ENCODE measurements at regions not wholly inside any gene's neighbourhood (a gene's known extent, or its start where the extent isn't known, plus 50 kb on each side); places are given as distances from the start of the nearest gene placed in this dataset.
"Not testable (repeated sequence)": the region's sequence is repeated elsewhere in the genome, so short reads cannot be mapped to it uniquely, and the experiment has no call there.

GRCh38 chr3:125697979-125698640, 102.8 kb upstream of the OSBPL11 start:
- not testable (repeated sequence) for H3K9ac ChIP-seq (ENCODE audit: low read length); H3K27ac ChIP-seq (ENCODE audit: low read depth, low read length); H3K36me3 ChIP-seq (ENCODE audit: insufficient read depth, low read length); H3K4me3 ChIP-seq (ENCODE audit: low read depth in 1 of 2, low read length in 2 of 2); H3K27me3 ChIP-seq (ENCODE audit: control insufficient read depth in 1 of 2, insufficient read depth in 2 of 2, low read length in 2 of 2); H3K4me1 ChIP-seq (ENCODE audit: insufficient read depth, low read length); H3K9me3 ChIP-seq (ENCODE audit: low read length)

- Histone ChIP-seq H3K27ac (ENCODE audit: low read depth, low read length) (no peak overlapping the region), H3K9me3 (ENCODE audit: low read length) (no peaks in the 10 kb centered on the region), H3K4me3 (ENCODE audit: low read depth in 1 of 2, low read length in 2 of 2) (no peak overlapping the region), H3K9ac (ENCODE audit: low read length) (no peak overlapping the region), H3K27me3 (ENCODE audit: control insufficient read depth in 1 of 2, insufficient read depth in 2 of 2, low read length in 2 of 2) (no peaks in the 10 kb centered on the region), H3K4me1 (ENCODE audit: insufficient read depth, low read length) (no peaks in the 10 kb centered on the region), H3K36me3 (ENCODE audit: insufficient read depth, low read length) (no peaks in the 10 kb centered on the region)
These were observed 120.4 kb upstream of the OSBPL11 start for GRCh38 chr3:125715651-125716050.

GRCh38 chr3:125732151-125732550, 136.9 kb upstream of the OSBPL11 start:
- H3K4me3 ChIP-seq (ENCODE audit: low read depth in 1 of 2, low read length in 2 of 2); H3K27ac ChIP-seq (ENCODE audit: low read depth, low read length); H3K9me3 ChIP-seq (ENCODE audit: low read length); H3K36me3 ChIP-seq (ENCODE audit: insufficient read depth, low read length); H3K9ac ChIP-seq (ENCODE audit: low read length); H3K27me3 ChIP-seq (ENCODE audit: control insufficient read depth in 1 of 2, insufficient read depth in 2 of 2, low read length in 2 of 2); H3K4me1 ChIP-seq (ENCODE audit: insufficient read depth, low read length): not testable (repeated sequence)

GRCh38 chr3:125741991-125742718, 146.9 kb upstream of the OSBPL11 start:
- not testable (repeated sequence) for H3K9ac ChIP-seq (ENCODE audit: low read length); H3K4me3 ChIP-seq (ENCODE audit: low read depth in 1 of 2, low read length in 2 of 2); H3K4me1 ChIP-seq (ENCODE audit: insufficient read depth, low read length); H3K27me3 ChIP-seq (ENCODE audit: control insufficient read depth in 1 of 2, insufficient read depth in 2 of 2, low read length in 2 of 2); H3K27ac ChIP-seq (ENCODE audit: low read depth, low read length); H3K36me3 ChIP-seq (ENCODE audit: insufficient read depth, low read length); H3K9me3 ChIP-seq (ENCODE audit: low read length)

- H3K27me3 ChIP-seq (ENCODE audit: control insufficient read depth in 1 of 2, insufficient read depth in 2 of 2, low read length in 2 of 2); H3K4me1 ChIP-seq (ENCODE audit: insufficient read depth, low read length); H3K9me3 ChIP-seq (ENCODE audit: low read length); H3K36me3 ChIP-seq (ENCODE audit: insufficient read depth, low read length); H3K9ac ChIP-seq (ENCODE audit: low read length); H3K4me3 ChIP-seq (ENCODE audit: low read depth in 1 of 2, low read length in 2 of 2); H3K27ac ChIP-seq (ENCODE audit: low read depth, low read length): not testable (repeated sequence)
These were observed 147.5 kb upstream of the OSBPL11 start for GRCh38 chr3:125742845-125743244.

GRCh38 chr3:125757050-125757449, 161.8 kb upstream of the OSBPL11 start:
- H3K27me3 ChIP-seq (ENCODE audit: control insufficient read depth in 1 of 2, insufficient read depth in 2 of 2, low read length in 2 of 2); H3K4me3 ChIP-seq (ENCODE audit: low read depth in 1 of 2, low read length in 2 of 2); H3K4me1 ChIP-seq (ENCODE audit: insufficient read depth, low read length); H3K27ac ChIP-seq (ENCODE audit: low read depth, low read length); H3K9ac ChIP-seq (ENCODE audit: low read length); H3K36me3 ChIP-seq (ENCODE audit: insufficient read depth, low read length); H3K9me3 ChIP-seq (ENCODE audit: low read length): not testable (repeated sequence)

GRCh38 chr3:125758641-125759130, 163.4 kb upstream of the OSBPL11 start:
- H3K9me3 ChIP-seq (ENCODE audit: low read length); H3K4me3 ChIP-seq (ENCODE audit: low read depth in 1 of 2, low read length in 2 of 2); H3K36me3 ChIP-seq (ENCODE audit: insufficient read depth, low read length); H3K27me3 ChIP-seq (ENCODE audit: control insufficient read depth in 1 of 2, insufficient read depth in 2 of 2, low read length in 2 of 2); H3K9ac ChIP-seq (ENCODE audit: low read length); H3K27ac ChIP-seq (ENCODE audit: low read depth, low read length); H3K4me1 ChIP-seq (ENCODE audit: insufficient read depth, low read length): not testable (repeated sequence)

- not testable (repeated sequence) for H3K36me3 ChIP-seq (ENCODE audit: insufficient read depth, low read length); H3K4me1 ChIP-seq (ENCODE audit: insufficient read depth, low read length); H3K9ac ChIP-seq (ENCODE audit: low read length); H3K4me3 ChIP-seq (ENCODE audit: low read depth in 1 of 2, low read length in 2 of 2); H3K27me3 ChIP-seq (ENCODE audit: control insufficient read depth in 1 of 2, insufficient read depth in 2 of 2, low read length in 2 of 2); H3K9me3 ChIP-seq (ENCODE audit: low read length); H3K27ac ChIP-seq (ENCODE audit: low read depth, low read length)
These were observed 167.3 kb upstream of the OSBPL11 start for GRCh38 chr3:125762601-125763000.

- not testable (repeated sequence) for H3K36me3 ChIP-seq (ENCODE audit: insufficient read depth, low read length); H3K4me1 ChIP-seq (ENCODE audit: insufficient read depth, low read length); H3K9me3 ChIP-seq (ENCODE audit: low read length); H3K27ac ChIP-seq (ENCODE audit: low read depth, low read length); H3K27me3 ChIP-seq (ENCODE audit: control insufficient read depth in 1 of 2, insufficient read depth in 2 of 2, low read length in 2 of 2); H3K9ac ChIP-seq (ENCODE audit: low read length)
- H3K4me3 ChIP-seq (ENCODE audit: low read depth in 1 of 2, low read length in 2 of 2) = peak overlapping the region in 1 of 2 donors; percentile 41
These were observed 171.1 kb upstream of the OSBPL11 start for GRCh38 chr3:125766285-125766826.

GRCh38 chr3:125766931-125767330, 171.6 kb upstream of the OSBPL11 start:
- H3K4me1 ChIP-seq (ENCODE audit: insufficient read depth, low read length); H3K4me3 ChIP-seq (ENCODE audit: low read depth in 1 of 2, low read length in 2 of 2); H3K27me3 ChIP-seq (ENCODE audit: control insufficient read depth in 1 of 2, insufficient read depth in 2 of 2, low read length in 2 of 2); H3K9me3 ChIP-seq (ENCODE audit: low read length); H3K9ac ChIP-seq (ENCODE audit: low read length); H3K36me3 ChIP-seq (ENCODE audit: insufficient read depth, low read length); H3K27ac ChIP-seq (ENCODE audit: low read depth, low read length): not testable (repeated sequence)

GRCh38 chr3:125767641-125768040, 172.3 kb upstream of the OSBPL11 start:
- H3K4me3 ChIP-seq (ENCODE audit: low read depth in 1 of 2, low read length in 2 of 2) = no peak overlapping the region
- no peak overlapping the region for H3K9ac ChIP-seq (ENCODE audit: low read length)
- no peaks in the 10 kb centered on the region for H3K36me3 ChIP-seq (ENCODE audit: insufficient read depth, low read length)
- H3K27me3 ChIP-seq (ENCODE audit: control insufficient read depth in 1 of 2, insufficient read depth in 2 of 2, low read length in 2 of 2) = no peaks in the 10 kb centered on the region
- no peaks in the 10 kb centered on the region for H3K4me1 ChIP-seq (ENCODE audit: insufficient read depth, low read length)
- H3K27ac ChIP-seq (ENCODE audit: low read depth, low read length) = no peak overlapping the region
- H3K9me3 ChIP-seq (ENCODE audit: low read length) = no peaks in the 10 kb centered on the region

- not testable (repeated sequence) for H3K9ac ChIP-seq (ENCODE audit: low read length); H3K4me3 ChIP-seq (ENCODE audit: low read depth in 1 of 2, low read length in 2 of 2); H3K4me1 ChIP-seq (ENCODE audit: insufficient read depth, low read length); H3K27ac ChIP-seq (ENCODE audit: low read depth, low read length); H3K27me3 ChIP-seq (ENCODE audit: control insufficient read depth in 1 of 2, insufficient read depth in 2 of 2, low read length in 2 of 2); H3K9me3 ChIP-seq (ENCODE audit: low read length); H3K36me3 ChIP-seq (ENCODE audit: insufficient read depth, low read length)
These were observed 173.5 kb upstream of the OSBPL11 start for GRCh38 chr3:125768821-125769220.

All from muscle layer of colon (tissue), 2 donors.